GM21367 (cell line): ENCODE measurements at regions not wholly inside any gene's neighbourhood (a gene's known extent, or its start where the extent isn't known, plus 50 kb on each side); places are given as distances from the start of the nearest gene placed in this dataset.

Experiments used
- ATAC-seq: cut with Tn5 transposase; IDR thresholded peaks from one replicate; pipeline ENCODE4 v1.9.1; 2021; ENCODE audit not compliant: unreplicated experiment

GRCh38 chr5:158559066-158559465 is 540.6 kb downstream of the EBF1 start:
- no peak for ATAC-seq

- ATAC-seq: no peak
These were observed 545.8 kb downstream of the EBF1 start for GRCh38 chr5:158553962-158554336.

- no peak for ATAC-seq
These were observed 546.3 kb downstream of the EBF1 start for GRCh38 chr5:158553195-158553961.

- ATAC-seq: no peak
These were observed 547.5 kb downstream of the EBF1 start for GRCh38 chr5:158552241-158552640.

- ATAC-seq: no peak
These were observed 550.4 kb downstream of the EBF1 start for GRCh38 chr5:158549311-158549710.

GRCh38 chr5:158546748-158547147 is 553.0 kb downstream of the EBF1 start:
- no peak for ATAC-seq

- ATAC-seq: no peak
These were observed 553.7 kb downstream of the EBF1 start for GRCh38 chr5:158545949-158546530.

GRCh38 chr5:158544388-158545339 is 555.1 kb downstream of the EBF1 start:
- no peak for ATAC-seq

- no peak for ATAC-seq
These were observed 556.0 kb downstream of the EBF1 start for GRCh38 chr5:158543539-158544387.

GRCh38 chr5:158541536-158542297 is 558.0 kb downstream of the EBF1 start:
- no peak for ATAC-seq

- peak; percentile 70 for ATAC-seq
These were observed 561.1 kb downstream of the EBF1 start for GRCh38 chr5:158538506-158539074.

- ATAC-seq: no peak
These were observed 562.4 kb downstream of the EBF1 start for GRCh38 chr5:158537366-158537765.

- no peak for ATAC-seq
These were observed 565.5 kb downstream of the EBF1 start for GRCh38 chr5:158534203-158534602.

GRCh38 chr5:158532739-158533138 is 567.0 kb downstream of the EBF1 start:
- ATAC-seq: no peak

GRCh38 chr5:158531860-158532259 is 567.9 kb downstream of the EBF1 start:
- ATAC-seq: no peak

GRCh38 chr5:158530115-158530514 is 569.6 kb downstream of the EBF1 start:
- no peak for ATAC-seq

GRCh38 chr5:158529454-158529853 is 570.3 kb downstream of the EBF1 start:
- no peak for ATAC-seq

GRCh38 chr5:158525663-158526062 is 574.1 kb downstream of the EBF1 start:
- ATAC-seq: no peak

GRCh38 chr5:158524070-158524469 is 575.6 kb downstream of the EBF1 start:
- ATAC-seq: no peak

- no peak for ATAC-seq
These were observed 576.9 kb downstream of the EBF1 start for GRCh38 chr5:158522776-158523175.
